HG03439 (cell line): ENCODE measurements at regions not wholly inside any gene's neighbourhood (a gene's known extent, or its start where the extent isn't known, plus 50 kb on each side); places are given as distances from the start of the nearest gene placed in this dataset.

ENCODE experiments used
- ATAC-seq: cut with Tn5 transposase; IDR thresholded peaks from one replicate; pipeline ENCODE4 v1.9.1; 2021; ENCODE audit warnings: mild to moderate bottlenecking, moderate library complexity; ENCODE audit not compliant: unreplicated experiment

DNA sequence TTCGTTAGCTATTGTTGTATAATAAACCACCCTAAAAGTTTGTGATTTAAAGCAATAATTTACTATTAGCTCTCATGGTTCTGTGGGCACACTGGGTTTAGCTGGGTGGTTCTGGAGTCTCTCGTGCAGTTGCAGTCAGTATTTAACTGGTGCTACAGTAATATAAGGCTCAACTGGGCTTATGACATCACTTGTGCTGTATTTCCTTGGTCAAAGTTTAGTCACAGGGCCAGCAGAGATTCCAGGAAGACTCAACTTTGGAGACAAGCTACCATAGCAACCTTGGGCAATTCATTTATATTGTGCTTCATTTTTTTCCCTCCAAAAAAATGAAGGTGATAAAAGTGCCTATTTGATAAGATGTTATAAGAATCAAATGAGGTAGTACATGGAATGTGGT lies 204.2 kb upstream of the GUCY1A2 start:
- no peak for ATAC-seq

DNA sequence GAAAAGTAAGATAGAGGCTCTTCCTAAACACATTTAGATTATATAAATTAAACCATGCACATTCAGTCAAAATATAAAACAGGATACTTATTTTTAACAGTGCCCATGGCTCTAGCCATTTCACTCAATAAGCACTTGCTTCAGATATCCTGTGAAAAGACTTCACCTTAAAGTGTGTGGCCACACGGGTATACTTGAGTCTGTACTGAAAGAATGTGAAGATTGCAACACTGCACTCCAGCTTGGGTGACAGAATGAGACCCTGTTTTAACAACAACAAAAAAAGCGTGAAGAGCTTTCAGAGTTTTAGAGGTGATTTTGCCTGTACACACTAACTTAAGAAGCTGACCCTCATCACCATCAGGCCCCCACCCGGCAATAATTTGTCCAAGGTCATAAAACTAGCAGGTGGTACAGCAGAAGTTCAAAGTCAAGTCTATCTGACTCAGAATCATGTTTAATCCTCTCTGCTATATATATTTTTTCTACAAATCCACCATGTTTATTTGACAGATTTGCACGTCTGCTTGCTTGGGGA lies 203.5 kb upstream of the GUCY1A2 start:
- no peak for ATAC-seq

DNA sequence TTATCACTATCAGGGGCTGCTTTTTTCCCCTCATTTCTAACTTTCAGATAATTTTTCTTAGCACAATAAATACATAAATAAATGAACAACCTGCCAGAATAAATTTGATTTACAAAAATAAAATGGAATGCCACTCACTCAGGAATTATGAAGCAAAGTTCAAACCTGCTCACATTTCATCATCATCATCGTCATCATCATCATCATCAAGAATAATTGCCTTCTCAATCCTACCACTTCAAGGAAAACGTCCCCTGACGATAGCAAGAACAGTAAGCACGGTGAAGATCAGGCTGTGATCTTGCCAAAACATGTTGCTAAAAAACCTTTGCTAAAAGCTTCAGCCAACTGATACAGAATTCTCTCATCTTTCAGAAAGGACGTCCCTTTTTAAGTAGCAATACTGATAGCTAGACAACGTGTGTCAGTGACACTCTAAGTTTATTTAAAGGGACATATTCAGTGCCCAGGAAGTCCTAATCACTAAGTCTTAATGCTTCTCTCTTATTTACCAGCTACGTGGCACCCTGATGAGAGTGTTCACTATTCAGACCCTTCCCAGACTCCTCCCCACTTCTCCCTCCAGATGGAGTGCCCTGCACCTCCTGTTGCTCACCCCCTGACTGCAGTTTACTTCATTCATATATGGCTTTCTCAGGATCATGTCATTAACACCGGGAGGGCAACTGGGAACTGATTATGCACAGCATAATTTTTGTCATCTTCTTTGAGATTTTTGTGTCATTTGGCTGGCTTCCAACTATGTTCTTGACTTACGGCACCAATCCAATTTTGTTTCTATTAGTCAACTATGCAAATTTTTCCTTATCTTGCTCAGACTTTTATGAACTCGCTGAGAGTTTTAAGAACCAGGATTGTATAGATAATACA lies 200.1 kb upstream of the GUCY1A2 start:
- no peak for ATAC-seq

DNA sequence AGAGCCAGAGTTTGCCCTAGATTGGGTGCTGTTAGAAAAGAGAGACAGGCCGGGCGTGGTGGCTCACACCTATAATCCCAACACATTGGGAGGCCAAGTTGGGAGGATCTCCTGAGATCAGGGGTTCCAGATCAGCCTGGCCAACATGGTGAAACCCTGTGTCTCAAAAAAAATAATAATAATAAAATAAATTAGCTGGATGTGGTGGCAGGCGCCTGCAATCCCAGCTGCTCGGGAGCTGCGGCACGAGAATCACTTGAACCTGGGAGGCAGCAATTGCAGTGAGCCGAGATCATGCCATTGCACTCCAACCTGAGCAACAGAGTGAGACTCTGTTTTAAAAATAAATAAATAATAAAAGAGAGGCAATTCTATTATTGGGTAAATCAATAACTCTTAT lies 199.2 kb upstream of the GUCY1A2 start:
- ATAC-seq, result no peak

DNA sequence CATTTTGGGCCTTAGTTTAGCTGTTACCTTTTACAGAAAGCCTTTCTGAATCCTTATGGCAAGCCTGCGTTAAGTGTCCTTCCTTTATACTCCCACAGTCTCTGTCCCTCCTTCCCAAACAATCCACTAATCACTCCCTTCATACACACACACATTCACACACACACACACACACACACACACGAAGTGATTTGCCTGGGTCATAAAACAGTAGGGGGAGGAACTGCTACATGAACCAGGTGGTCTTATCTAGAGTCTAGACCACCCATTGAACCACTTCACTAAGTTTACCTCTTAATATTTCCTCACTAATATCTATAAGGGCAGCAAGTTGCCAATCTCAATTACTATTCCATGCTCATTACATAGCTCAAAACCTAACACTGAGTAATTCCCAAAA lies 196.7 kb upstream of the GUCY1A2 start:
- ATAC-seq, result no peak

DNA sequence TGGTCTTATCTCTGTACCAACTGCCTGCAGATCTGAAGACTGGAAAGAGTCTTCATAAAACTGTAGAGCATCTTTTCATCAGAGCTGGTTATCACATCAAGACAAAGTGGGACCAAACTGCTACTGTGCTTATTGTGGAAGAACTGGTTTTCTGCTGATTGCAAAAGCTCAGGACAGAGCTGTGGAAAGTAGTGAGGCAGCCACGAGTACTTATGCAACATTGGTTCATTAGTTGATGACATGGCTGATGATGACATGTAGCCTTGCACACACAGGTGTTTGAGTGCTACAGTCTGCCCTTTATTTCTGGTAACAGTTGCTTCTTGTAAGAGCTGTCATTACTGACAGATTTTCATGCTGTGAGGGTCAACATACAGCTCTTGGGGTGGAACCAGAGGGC lies 185.4 kb upstream of the GUCY1A2 start:
- ATAC-seq, result no peak

DNA sequence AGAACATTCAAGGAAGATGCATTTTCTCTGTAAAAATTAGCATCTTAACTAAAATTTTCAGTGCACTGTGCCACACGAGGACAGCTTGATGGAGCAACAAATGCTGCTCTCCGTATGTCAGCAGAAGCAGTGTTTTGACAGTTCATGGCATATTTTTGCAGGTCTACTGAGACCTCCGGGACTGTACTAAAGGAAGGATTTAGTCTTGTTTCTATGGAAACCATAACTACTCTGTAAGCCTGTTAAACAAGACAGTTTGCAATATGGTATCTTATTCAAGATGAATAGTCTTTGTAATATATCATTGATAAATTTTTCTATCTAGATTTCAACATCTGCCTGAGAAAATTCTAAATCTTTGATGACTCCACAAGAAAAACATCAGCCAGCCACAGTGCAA lies 184.0 kb upstream of the GUCY1A2 start:
- no peak for ATAC-seq

DNA sequence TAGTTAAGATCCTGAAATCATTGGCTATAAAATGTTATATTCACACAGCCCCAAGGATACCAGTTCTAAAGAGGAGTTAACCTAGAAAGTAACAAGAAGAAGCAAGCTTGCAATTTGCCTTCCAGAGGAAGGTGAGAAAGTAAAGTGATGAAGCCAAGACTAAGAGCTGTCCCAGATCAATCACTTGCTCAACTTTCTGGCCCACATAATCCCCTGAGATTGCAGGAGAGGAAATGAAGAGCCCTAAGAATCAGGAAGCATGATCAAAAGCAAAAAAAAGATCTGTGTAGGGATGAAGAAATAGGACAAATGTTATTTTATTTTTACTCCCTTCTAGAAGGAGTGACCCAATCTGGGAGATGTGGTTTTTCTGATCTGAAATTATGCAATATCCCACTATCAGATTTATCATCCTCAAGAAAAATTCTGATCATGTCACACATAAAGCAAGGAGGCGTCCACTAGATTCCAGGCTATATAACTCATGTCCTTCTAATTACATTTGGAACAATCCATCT lies 180.3 kb upstream of the GUCY1A2 start:
- no peak for ATAC-seq

DNA sequence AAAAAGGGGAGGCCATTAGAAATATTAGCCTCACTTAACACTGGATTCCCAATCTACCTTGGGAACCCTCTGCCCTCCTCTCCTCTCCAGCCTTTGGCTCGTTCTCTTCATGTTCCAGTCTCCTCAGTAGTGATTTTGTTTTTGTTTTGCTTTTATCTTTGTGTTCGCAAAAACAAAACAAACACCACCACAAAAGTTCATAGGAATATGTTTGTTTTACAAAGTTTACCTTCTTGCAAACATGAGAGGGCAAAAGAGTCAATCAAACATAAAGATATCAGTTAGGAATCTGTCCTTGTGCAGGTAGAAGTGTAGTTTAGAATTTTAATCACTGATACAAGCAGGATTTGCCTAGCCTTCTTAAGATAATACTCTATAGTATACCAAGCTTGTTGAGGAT lies 179.7 kb upstream of the GUCY1A2 start:
- ATAC-seq, result no peak

DNA sequence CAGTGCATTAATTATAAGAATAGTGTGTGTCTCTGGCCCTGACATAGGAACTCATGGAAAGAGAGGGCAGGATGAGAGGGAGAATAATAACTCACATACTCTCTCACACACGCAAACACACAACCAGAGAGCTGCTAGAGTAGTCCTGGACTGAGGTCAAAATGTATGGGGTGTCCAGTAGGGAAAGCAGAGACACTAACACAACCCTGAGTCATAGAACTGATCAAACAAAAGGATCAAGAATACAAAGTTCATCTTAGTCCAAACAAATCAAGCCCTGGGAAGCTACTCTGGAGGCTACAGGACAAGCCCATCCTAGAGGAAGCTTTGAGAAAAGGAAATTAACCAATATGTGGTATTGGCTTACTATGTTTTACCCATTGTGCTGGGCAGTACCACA lies 178.5 kb upstream of the GUCY1A2 start:
- ATAC-seq, result no peak

DNA sequence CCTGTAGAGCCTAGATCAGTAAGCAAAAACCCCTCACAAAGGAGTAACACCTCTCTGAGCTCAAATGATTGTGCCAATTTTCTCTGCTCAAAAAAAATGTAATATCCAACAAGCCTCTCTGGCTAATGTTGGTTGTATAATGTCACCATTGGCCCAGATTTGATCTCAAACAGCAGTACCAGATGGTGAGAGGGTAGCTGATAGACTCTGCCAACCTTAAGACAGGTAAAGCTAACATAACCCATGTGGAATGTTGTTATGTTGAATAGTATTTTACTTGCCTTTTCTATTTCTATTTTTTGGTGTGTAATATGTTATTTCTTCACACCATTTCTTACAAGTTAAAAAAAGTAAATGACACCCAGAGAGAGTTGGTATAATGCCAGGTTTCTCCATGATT lies 166.7 kb upstream of the GUCY1A2 start:
- ATAC-seq, result no peak

DNA sequence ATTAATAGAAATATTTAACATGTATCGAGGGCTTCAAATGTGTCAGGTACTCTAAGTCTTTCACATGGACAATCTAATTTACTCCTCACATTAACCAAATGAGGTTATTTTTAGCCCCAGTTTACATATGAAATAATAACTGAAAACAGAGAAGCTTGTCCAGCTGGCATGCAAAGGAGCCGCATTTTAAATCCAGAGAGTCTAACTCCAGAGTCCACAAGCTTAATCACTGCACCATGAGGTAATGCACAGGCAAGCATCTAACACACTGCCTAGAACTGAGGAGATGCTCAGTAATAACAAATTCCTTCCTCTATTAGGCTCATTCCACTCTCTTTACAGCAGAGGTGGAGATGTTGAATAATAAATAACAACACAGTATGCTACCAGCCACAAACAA lies 165.7 kb upstream of the GUCY1A2 start:
- no peak for ATAC-seq

DNA sequence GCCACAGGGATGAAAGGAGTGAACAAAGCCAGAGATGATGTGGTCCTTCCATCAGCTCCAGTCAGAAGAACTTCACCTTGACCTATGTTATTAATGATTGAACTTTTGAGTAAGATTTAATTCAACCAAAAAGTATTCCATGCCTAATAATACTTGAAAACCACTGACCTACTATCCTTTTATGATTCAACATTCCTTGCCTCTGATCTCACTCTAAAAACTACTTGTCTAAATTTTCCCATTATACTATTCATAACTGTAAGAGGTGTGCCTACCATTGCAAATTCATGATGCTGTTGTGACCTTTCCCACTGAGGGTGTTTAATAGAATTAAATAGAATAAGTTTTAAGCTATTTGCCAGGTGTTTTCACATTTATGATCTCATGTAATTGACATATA lies 164.7 kb upstream of the GUCY1A2 start:
- ATAC-seq, result no peak

DNA sequence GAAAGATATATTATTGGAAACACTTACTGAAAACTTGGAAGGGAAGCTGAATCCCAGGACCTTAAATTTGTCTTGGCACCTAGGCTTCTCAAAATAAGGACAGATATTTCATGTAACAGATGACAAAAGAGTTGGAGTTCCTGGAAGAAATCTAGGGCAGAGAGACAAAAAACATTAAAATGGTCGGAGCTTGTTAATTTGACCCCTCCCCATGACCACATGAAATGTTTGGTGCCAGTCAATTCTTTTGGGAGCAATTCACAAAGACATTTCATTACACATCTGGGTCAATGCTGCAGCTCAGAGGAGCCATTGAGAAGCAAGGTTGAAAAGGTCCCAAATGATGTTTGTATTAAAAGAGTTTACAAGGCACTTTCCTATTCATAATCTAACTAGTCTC lies 162.0 kb upstream of the GUCY1A2 start:
- no peak for ATAC-seq

DNA sequence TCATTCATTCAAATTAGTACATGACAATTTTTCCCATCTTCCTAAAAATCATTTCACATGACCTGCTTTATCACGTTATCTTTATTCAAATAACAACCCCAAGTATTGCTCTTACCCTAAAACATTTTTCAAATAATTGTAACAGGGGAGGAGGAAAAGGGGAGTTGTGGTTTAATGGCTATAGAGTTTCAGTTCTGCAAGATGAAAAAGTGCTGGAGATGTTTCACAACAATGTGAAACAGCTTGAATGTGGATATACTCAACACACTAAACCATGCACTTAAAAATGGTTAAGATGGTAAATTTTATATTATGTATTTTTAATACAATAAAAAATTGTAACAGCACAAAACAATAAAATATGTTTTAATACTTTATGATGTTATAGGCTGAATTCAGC lies 161.6 kb upstream of the GUCY1A2 start:
- ATAC-seq, result no peak

DNA sequence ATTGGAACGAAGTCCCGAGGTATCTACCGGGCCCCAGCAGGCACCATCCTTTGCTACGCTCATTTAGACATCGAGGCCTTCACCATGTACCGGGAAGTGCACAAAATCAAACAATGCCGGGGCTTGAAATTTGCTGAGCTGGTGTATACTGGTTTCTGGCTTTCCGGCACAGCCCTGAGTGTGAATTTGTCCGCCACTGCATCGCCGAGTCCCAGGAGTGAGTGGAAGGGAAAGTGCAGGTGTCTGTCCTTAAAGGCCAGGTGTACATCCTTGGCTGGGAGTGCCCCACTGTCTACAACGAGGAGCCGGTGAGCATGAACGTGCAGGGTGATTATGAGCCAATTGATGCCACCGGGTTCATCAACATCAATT lies 158.8 kb upstream of the GUCY1A2 start:
- ATAC-seq, result no peak

DNA sequence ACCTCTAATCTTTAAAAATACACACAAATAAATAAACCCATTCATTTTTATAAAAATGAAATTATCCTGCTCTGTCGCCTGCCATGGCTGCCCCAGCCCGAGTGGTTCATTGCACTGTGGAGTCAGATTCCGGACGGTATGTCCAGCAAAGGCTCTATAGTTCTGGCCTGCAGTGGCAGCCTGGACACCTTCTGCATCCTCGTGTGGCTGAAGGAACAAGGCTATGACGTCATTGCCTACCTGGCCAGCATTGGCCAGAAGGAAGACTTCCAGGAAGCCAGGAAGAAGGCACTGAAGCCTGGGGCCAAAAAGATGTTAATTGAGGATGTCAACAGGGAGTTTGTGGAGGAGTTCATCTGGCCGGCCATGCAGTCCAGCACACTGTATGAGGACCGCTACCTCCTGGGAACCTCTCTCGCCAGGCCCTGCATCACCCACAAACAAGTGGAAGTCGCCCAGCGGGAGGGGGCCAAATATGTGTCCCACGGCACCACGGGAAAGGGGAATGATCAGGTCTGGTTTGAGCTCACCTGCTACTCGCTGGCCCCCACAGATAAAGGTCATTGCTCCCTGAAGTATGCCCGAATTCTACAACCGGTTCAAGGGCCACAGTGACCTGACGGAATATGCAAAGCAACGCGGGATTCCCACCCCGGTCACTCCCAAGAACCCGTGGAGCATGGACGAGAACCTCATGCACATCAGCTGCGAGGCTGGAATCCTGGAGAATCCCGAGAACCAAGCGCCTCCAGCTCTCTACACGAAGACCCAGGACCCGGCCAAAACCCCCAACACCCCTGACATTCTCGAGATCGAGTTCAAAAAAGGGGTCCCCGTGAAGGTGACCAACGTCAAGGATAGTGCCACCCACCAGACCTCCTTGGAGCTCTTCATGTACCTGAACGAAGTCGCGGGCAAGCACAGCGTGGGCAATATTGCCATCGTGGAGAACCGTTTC lies 158.2 kb upstream of the GUCY1A2 start:
- ATAC-seq, result no peak

DNA sequence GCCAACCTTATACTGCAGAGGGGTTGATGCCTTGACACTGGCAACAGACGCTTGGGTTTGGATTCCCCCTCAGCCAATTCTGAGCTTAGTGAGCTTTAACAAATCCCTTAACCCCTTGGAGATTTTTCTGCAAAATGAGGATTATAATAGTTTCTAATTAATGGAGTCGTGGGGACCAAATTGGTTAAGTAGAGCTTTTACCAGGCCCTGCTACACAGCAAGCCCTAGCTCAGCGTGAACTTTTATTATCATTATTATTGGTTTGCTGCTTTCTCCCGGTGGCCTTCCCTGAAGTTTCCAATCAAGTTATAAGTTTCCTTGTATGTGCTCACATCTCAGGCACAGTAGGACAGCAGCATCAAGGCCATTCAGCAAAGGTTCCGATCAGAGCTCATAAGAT lies 156.6 kb upstream of the GUCY1A2 start:
- no peak for ATAC-seq

DNA sequence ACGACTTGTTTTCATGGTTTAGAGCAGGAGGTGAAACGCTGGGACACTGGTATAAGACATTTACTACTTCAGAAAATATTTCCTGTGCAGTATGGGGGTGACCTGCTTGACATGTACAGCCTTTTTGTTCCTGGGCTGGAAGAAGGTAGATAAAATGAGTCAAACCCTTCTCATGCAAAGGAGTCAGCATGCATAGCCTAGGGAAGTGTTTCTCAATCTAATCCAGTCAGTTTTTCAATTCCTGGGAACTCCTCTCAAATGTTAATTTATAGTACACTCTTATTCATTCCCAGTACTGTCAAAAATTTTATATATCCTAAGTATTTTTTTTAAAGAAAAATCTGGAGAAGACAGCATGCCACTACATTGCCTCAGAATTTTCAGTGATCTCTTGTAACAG lies 154.7 kb upstream of the GUCY1A2 start:
- no peak for ATAC-seq

DNA sequence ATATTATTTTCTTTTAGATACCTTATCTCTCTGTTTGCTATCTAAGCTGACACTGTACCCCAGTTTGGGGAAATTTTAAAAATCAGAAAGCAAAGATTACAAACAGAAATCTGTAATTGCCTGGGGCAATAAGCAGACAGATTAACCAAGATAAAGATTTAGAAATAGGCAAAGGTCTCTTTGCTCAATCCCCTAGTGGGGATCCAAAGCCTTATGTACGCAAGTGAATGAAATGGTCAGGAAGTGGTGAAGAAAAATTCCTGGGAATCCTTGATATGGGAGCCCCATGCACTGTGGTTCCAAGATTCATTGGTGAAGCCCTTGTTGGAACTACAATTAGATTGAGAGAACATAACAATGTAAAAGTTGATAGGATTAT lies 139.5 kb upstream of the GUCY1A2 start:
- no peak for ATAC-seq

DNA sequence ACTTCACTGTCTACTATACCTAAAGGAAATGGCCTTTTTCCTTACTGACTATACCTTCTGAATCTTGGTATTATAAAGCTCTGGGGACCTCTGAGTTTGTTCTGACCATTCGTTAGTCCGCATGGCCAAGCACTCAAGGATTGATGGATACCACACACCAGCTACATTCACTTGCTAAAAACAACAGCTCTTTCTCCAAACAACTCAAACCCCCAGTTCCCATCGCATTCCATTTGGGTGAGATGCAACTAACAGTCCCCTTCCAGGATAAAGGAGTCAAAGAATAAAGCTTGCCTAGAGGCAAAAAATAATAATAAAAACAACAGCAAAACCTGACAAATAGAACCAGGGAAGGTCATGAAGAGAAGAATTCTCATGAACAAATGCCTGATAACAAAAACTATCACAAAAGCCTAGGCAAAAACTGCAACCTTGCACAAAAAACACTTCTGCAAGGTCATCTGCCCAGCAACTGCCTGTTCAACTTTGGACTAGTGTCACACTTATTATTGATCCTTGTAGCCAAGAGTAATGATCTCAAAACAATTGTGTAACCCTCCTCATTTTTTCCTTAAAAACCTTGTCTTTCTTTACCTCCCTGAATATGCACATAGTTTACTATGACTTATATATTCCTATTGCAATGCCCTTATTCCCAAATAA lies 139.0 kb upstream of the GUCY1A2 start:
- no peak for ATAC-seq
